Ureter (tissue), 1 donor: ENCODE measurements at regions not wholly inside any gene's neighbourhood (a gene's known extent, or its start where the extent isn't known, plus 50 kb on each side); places are given as distances from the start of the nearest gene placed in this dataset.

ENCODE experiments used
- DNase-seq: peaks from one replicate; pipeline ENCODE4 v3.0.0-alpha.2; 2020; ENCODE audit warnings: low spot score
- donor health status: DM: yes; HTN: yes; CAD: no.

GRCh38 chr5:133829786-133830185 is 138.6 kb downstream of the C5orf15 start:
- DNase-seq = no peak

DNA sequence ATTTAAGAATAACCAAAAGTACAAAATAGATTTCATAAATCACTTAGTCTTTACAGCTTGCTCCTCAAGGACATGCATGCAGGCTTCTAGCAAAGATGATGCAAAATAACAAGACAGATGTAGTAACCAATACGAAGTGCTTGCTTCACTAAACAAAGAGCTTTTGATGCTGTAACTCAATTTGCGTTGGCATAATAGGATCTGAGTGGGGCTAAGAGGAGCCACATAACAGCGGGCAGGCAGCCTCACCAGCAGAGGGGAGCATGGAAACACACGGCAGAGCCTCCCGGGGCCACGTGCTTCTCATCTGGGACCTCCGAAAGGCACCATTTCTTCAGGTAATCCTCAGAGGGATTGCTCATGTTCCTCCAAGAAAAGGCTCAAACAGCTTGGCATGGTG is 139.7 kb downstream of the C5orf15 start:
- no peak for DNase-seq

DNA sequence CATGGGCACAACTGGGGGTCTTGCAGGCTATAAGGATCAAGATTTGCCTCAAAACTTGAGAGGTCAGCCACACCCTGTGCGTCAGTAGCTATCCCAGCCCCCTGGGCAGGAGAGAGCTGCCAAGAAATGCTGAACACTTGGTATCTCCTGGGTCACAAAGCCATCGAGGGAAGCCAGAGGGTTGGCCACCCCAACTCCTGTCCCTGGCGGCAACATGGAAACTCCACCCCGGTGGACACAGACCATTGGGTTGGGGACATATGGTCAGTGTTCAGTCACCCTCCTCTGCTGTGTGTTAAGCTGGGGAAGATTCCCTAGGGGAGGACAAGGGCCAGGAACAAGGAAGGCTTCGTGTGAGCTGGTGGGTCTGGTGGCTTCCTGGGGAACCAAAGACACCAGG is 140.6 kb downstream of the C5orf15 start:
- DNase-seq = no peak

DNA sequence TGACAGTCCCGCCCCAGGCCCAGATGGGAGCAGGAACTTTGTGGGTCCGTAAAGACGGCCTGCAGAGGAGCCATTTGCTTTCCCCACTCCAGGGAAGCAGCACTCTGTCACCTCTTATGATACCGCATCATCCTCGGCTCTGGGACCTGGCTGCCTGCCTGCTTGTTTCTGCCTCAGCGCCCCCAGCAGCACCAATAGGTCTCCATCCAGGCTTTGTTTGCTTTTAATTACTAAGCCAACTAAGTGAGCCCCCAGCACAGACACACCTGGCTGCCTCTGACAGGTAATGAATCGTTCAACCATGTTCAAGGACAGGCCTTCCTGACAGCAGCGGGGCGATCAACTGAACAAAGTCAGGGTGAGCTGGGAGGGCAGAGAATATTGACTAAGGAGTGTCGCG is 141.4 kb downstream of the C5orf15 start:
- DNase-seq = no peak

DNA sequence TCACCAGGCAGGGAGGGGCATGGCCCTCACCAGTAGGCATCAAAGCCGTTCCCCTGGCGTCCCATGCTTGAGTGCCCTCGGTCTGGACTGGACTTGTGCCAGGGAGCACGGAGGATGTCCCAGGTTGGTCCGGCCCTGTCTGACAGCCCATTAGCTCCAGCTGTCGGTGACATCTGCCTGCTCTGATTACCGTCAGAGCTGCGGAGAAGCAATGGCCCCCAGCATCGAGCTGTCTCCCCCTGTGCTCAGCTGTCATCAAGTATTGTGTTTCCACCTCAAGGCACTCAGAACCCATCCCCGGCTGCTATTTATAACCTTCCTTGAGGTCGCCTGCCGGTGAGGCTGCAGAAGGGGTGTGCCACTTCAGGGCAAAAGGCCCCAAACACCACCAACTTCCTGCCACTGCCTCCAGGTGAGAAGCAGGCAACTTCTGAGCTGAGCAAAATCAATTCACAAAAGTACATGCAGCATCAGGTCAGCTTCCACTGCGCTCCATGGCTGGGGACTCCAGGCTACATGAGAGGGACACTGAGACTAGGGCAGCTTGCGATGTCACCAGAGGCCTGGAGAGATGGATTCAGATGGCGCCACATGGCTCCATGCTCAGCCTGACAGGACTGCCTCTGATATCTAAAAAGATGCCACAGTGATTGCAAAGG is 142.7 kb downstream of the C5orf15 start:
- DNase-seq = no peak

GRCh38 chr5:133824661-133825254 is 143.7 kb downstream of the C5orf15 start:
- DNase-seq = no peak

DNA sequence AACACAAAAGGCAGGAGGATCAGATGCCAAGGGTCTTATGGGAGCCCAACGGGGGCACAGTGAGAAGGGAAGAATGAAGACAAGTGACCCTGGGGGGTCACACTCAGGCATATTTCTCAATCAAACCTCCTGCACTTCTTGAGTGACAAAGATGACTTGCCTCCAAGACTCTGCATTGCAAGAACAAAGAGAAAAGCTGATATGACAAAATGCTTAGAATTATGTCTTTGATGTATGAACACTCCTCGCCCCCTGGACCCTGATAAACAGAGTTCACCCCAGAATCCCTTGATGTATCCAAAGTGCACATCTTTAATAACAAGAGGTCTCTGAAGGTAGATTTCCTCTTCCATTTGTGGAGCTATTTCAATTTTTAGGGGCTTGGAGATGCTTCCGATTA is 146.5 kb downstream of the C5orf15 start:
- DNase-seq = no peak

GRCh38 chr5:133821311-133821741 is 147.1 kb downstream of the C5orf15 start:
- DNase-seq = no peak

GRCh38 chr5:133820507-133820906 is 147.9 kb downstream of the C5orf15 start:
- no peak for DNase-seq

DNA sequence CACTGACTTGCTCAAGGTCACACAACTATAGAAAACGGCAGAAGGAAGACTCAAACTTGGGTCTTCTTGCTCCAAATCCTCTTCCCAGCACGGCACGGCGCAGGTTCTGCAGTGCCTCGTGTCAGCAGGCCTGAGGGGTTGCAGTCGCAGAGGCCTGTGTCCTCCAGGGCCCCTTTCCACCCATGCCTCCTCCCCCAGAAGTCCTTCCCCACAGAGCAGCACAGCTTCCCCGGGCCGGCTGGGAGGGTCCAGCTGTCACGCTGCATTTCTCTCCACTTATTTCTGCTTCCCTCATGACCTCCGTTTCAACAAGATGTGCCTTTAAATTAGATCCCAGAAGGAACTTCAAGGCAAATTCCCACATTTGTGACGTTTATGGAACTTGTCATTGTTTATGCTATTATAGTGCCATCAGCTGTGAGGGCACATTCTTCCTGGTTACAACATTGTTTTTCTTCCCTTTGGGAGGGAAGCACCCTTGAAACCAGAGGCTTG is 148.4 kb downstream of the C5orf15 start:
- no peak for DNase-seq

DNA sequence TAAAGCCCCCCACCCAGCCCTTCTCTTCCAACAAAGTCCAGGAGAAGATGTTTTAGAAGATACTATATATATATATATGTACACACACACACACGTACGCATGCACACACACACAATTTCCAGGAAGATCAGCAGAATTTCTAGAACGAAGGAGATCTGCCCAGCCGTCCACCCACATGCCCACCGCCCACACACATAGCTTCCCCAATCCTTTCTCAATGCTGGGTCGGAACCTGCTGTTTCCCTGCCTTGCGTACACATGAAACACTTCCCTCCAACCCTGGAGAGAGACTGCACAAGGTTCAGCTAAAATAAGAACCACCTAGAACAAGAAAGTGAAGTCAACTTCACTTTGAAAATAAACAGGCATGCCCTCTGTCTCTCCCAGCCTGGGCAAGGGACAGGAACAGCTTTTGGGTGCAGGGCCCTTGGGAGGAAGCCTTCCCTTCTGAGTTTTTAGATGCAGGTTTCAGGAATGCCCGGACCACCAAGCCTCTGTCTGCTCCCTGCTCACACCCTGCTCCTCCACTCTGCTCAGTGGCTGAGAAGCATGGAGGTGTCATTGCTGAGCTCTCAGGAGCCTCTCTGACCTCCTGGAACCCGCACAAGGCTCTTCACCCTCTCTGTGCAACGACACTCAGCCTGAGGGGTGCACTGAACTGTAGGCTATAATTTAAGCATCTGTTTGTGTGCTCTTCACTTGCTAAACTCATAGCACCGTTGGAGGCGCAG is 149.4 kb downstream of the C5orf15 start:
- no peak for DNase-seq

- DNase-seq = peak; percentile 59
These were observed 150.4 kb downstream of the C5orf15 start for GRCh38 chr5:133818031-133818431.

DNA sequence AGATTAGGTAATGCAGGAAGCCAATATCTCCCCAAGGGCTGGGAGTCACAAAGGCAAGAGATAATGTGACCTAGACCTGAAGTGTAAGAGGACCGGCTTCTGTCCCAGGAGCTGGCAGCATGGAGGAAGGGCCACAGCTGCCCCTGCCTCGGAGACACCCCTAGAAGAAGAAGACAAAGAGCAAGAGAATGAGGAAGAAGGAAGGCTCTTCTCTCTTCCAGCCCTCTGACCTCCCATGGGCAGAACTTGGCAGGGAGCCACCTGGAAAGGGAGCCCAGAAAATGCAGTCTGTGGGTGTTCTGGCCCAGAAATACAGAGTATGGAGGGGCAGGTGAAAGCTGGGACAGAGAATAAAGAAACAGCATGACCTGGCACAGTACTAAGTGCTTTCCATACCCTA is 151.0 kb downstream of the C5orf15 start:
- no peak for DNase-seq

- DNase-seq = no peak
These were observed 151.6 kb downstream of the C5orf15 start for GRCh38 chr5:133816791-133817190.

DNA sequence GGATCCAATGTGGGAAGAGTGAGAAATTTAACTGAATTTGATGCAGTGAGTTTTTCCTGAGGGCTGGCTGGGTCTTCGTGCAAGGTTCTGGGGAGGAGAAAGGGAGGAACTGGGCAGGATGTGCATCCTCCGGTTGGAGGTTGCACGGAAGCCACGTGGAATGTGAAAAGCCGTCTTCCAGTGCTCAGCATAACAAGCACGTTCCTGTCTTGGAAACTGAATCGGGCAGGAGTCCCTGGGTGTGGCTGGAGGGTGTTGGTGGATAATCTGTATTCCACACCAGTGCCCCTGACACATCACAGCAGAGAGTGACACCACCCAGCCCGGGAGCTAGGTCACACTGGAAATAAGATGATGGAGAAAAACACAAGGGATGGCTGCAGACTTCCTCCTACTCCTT is 154.3 kb downstream of the C5orf15 start:
- no peak for DNase-seq

DNA sequence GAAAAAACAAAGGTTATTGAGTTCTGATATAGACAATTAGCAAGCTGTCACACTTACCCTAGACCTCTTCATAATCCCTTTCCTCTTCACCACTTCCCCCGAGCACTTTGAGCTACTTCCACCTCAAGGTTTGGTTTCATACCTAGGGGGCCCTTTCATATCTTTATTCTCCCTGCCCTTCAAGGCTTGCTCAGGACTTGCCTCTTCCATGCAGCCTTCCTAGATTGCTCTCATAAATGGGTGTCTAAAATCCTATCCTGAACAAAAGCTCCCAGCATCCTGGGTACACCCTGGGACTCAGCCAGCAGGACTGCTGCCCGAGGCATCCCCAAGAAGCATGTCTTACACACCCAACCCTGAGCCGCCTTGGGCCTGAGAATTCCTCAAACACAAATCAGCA is 157.3 kb downstream of the C5orf15 start:
- no peak for DNase-seq

DNA sequence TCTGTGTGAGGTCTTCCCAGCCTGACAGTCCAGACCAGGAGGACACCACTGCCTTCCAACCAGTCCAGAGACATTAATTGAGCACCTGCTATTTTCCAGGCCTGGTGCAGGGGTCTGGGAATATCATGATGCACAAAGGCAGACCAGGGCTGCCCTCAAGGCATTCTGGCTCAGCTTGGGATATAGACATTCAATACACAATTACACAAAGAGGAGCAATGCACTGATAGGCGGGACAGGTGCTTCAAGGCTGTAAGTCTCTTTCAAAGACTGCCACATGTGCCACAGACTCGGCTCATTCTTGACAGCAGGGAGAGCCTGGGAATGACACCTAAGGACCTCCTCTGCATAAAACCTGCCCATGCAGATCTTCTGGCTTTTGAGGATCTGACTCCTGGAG is 158.6 kb downstream of the C5orf15 start:
- no peak for DNase-seq

GRCh38 chr5:133807348-133807747 is 161.1 kb downstream of the C5orf15 start:
- DNase-seq = no peak

GRCh38 chr5:133806847-133807246 is 161.6 kb downstream of the C5orf15 start:
- no peak for DNase-seq

GRCh38 chr5:133801955-133802751 is 166.3 kb downstream of the C5orf15 start:
- DNase-seq = no peak

- no peak for DNase-seq
These were observed 167.0 kb downstream of the C5orf15 start for GRCh38 chr5:133801431-133801830.

DNA sequence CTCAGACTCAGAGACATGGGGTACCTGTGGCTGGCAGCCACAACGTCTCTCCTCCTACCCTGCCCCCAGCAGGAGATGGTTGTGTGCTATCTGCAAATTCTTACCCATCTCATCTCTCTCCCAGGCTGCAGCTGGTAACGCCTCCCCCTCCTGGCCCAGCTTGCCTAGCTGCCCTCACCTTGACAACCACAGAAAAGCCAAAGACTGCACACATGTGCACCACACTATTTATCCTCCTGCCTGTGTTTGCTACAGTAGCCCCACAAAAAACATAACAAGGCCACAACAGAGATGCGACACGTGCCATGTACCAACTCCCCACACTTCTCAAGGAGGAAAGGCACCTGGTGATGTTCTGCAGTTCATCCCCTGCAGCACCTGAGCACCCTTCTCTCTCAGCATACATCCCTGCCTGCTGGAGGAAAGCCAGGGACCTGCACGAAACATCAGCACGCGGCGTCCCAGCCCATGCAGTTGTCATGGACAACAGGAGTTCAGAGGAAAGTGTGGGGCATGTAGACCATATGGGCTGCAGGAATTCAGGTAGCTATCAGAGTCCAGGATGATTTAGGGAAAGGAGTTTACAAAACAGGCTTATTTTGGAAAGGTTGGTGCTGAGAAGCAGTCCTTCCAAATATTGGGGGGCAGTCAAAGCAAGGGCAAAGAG is 168.7 kb downstream of the C5orf15 start:
- no peak for DNase-seq
